H9 (cell line): ENCODE measurements at regions not wholly inside any gene's neighbourhood (a gene's known extent, or its start where the extent isn't known, plus 50 kb on each side); places are given as distances from the start of the nearest gene placed in this dataset.

Experiments
- DNase-seq: peaks from one replicate; pipeline ENCODE4 v3.0.0-alpha.2; 2017
- H2AFZ ChIP-seq: one replicate; pipeline ENCODE4 v1.6.1; 2013; ENCODE audit warnings: mild to moderate bottlenecking, low read length, control low read depth, moderate library complexity
- H2AK5ac ChIP-seq: 2 replicates; pipeline ENCODE4 v1.6.1; 2013; ENCODE audit warnings: low read length, control low read depth, mixed read lengths; ENCODE audit not compliant: insufficient read length
- H2BK120ac ChIP-seq: one replicate; pipeline ENCODE4 v1.6.1; 2013; ENCODE audit warnings: low read depth, mild to moderate bottlenecking, low read length, control low read depth, inconsistent platforms; ENCODE audit not compliant: poor library complexity, severe bottlenecking
- H2BK12ac ChIP-seq: 2 replicates; pipeline ENCODE4 v1.6.1; 2013; ENCODE audit warnings: low read length, control low read depth, mixed read lengths, low read depth; ENCODE audit not compliant: insufficient read length
- H2BK15ac ChIP-seq: 2 replicates; pipeline ENCODE4 v1.6.1; 2013; ENCODE audit warnings: low read depth, low read length, control low read depth
- H2BK20ac ChIP-seq: one replicate; pipeline ENCODE4 v1.6.1; 2013; ENCODE audit warnings: low read depth, mild to moderate bottlenecking, low read length, control low read depth, inconsistent platforms; ENCODE audit not compliant: poor library complexity, severe bottlenecking
- H2BK5ac ChIP-seq: 2 replicates; pipeline ENCODE4 v1.6.1; 2013; ENCODE audit warnings: low read length, control low read depth, mixed read lengths; ENCODE audit not compliant: insufficient read length
- H3K14ac ChIP-seq: 2 replicates; pipeline ENCODE4 v1.6.1; 2013; ENCODE audit warnings: low read length, control low read depth; ENCODE audit not compliant: insufficient read depth
- H3K18ac ChIP-seq: 2 replicates; pipeline ENCODE4 v1.6.1; 2013; ENCODE audit warnings: low read depth, mild to moderate bottlenecking, mixed read lengths, low read length, control low read depth; ENCODE audit not compliant: insufficient read length
- H3K23ac ChIP-seq: 2 replicates; pipeline ENCODE4 v1.6.1; 2013; ENCODE audit warnings: low read length, control low read depth, mixed read lengths, low read depth; ENCODE audit not compliant: insufficient read length
- H3K23me2 ChIP-seq: 2 replicates; pipeline ENCODE4 v1.6.1; 2013; ENCODE audit warnings: low read depth, mild to moderate bottlenecking, mixed read lengths, low read length, control low read depth; ENCODE audit not compliant: insufficient read length, poor library complexity, severe bottlenecking
- H3K27ac ChIP-seq: 2 replicates; pipeline ENCODE4 v1.5.1; 2013; ENCODE audit warnings: low read length, control low read depth, mixed read lengths, low read depth; ENCODE audit not compliant: insufficient read length
- H3K27me3 ChIP-seq: 2 replicates; pipeline ENCODE4 v1.6.1; 2013; ENCODE audit warnings: low read length, control low read depth, inconsistent platforms; ENCODE audit not compliant: insufficient read depth
- H3K4ac ChIP-seq: 2 replicates; pipeline ENCODE4 v1.6.1; 2013; ENCODE audit warnings: low read depth, mild to moderate bottlenecking, control low read depth, inconsistent platforms, low read length, moderate library complexity
- H3K4me1 ChIP-seq: 2 replicates; pipeline ENCODE4 v1.6.1; 2013; ENCODE audit warnings: low read length, control low read depth, inconsistent platforms; ENCODE audit not compliant: insufficient read depth
- H3K4me2 ChIP-seq: 2 replicates; pipeline ENCODE4 v1.6.1; 2013; ENCODE audit warnings: low read length, control low read depth, mixed read lengths; ENCODE audit not compliant: insufficient read length, insufficient read depth
- H3K56ac ChIP-seq: 2 replicates; pipeline ENCODE4 v1.6.1; 2013; ENCODE audit warnings: low read depth, mild to moderate bottlenecking, mixed read lengths, low read length, control low read depth; ENCODE audit not compliant: insufficient read length
- H3K79me1 ChIP-seq: 2 replicates; pipeline ENCODE4 v1.6.1; 2013; ENCODE audit warnings: low read depth, mild to moderate bottlenecking, moderate library complexity, low read length, control low read depth, inconsistent platforms; ENCODE audit not compliant: insufficient read depth, poor library complexity, severe bottlenecking
- H3K79me2 ChIP-seq: 2 replicates; pipeline ENCODE4 v1.6.1; 2013; ENCODE audit warnings: low read length, control low read depth, inconsistent platforms; ENCODE audit not compliant: insufficient read depth
- H3K9ac ChIP-seq: 2 replicates; pipeline ENCODE4 v1.6.1; 2013; ENCODE audit warnings: low read length, control low read depth, mixed read lengths; ENCODE audit not compliant: insufficient read length; ENCODE audit errors: extremely low read depth
- H3K9me3 ChIP-seq: one replicate; pipeline ENCODE4 v1.6.1; 2013; ENCODE audit warnings: low read depth, low read length, inconsistent platforms; ENCODE audit not compliant: control insufficient read depth
- H3T11ph ChIP-seq: one replicate; pipeline ENCODE4 v1.6.1; 2013; ENCODE audit warnings: mild to moderate bottlenecking, low read length, control low read depth, inconsistent platforms
- H4K20me1 ChIP-seq: one replicate; pipeline ENCODE4 v1.6.1; 2013; ENCODE audit not compliant: control insufficient read depth, insufficient read length, insufficient read depth
- H4K5ac ChIP-seq: 2 replicates; pipeline ENCODE4 v1.6.1; 2013; ENCODE audit warnings: low read depth, mild to moderate bottlenecking, mixed read lengths, low read length, control low read depth; ENCODE audit not compliant: insufficient read length
- H4K8ac ChIP-seq: replicated peaks from 2 replicates; pipeline ENCODE4 v1.6.1; 2013; ENCODE audit warnings: low read length, control low read depth, mixed read lengths, low read depth; ENCODE audit not compliant: insufficient read length
- H4K91ac ChIP-seq: 2 replicates; pipeline ENCODE4 v1.6.1; 2013; ENCODE audit warnings: low read depth, mild to moderate bottlenecking, moderate library complexity, mixed read lengths, low read length, control low read depth; ENCODE audit not compliant: insufficient read length
- H3K27ac Mint-ChIP-seq, 3 experiments: 2 replicates in 2 of 3; 3 replicates in 1 of 3; pipeline ENCODE4 v1.8.0; 2020 to 2021; ENCODE audit warnings: mixed read lengths in 3 of 3, mild to moderate bottlenecking in 1 of 3, moderate library complexity in 1 of 3
- H3K27me3 Mint-ChIP-seq: 2 replicates; pipeline ENCODE4 v1.8.0; 2021; ENCODE audit warnings: low read depth, mild to moderate bottlenecking, moderate library complexity, mixed read lengths
- H3K36me3 Mint-ChIP-seq, 3 experiments: 2 replicates in 2 of 3; 3 replicates in 1 of 3; pipeline ENCODE4 v1.8.0; 2020 to 2021; ENCODE audit warnings: low read depth in 3 of 3, mixed read lengths in 3 of 3; ENCODE audit not compliant: insufficient read depth in 1 of 3
- H3K4me1 Mint-ChIP-seq, 2 experiments: 2 replicates each; pipeline ENCODE4 v1.8.0; 2020; ENCODE audit warnings: mixed read lengths in 2 of 2
- H3K4me3 Mint-ChIP-seq, 2 experiments: 2 replicates in 1 of 2; 3 replicates in 1 of 2; pipeline ENCODE4 v1.8.0; 2020 to 2021; ENCODE audit warnings: mild to moderate bottlenecking in 2 of 2, mixed read lengths in 2 of 2, moderate library complexity in 1 of 2
- H3K9me3 Mint-ChIP-seq, 2 experiments: 2 replicates in 1 of 2; 3 replicates in 1 of 2; pipeline ENCODE4 v1.8.0; 2020; ENCODE audit warnings: mild to moderate bottlenecking in 2 of 2, mixed read lengths in 2 of 2, moderate library complexity in 1 of 2
- CTCF ChIP-seq: fragments of 200-600 bp; sonication (generic); conservative IDR thresholded peaks from 3 replicates; pipeline ENCODE4 v1.8.0; 2021; ENCODE audit warnings: antibody characterized with exemption, mild to moderate bottlenecking
- WGBS: extraction: QIAGEN DNeasy Blood & Tissue Kit; methylation state at CpG from one replicate; pipeline ENCODE4 v1.1.7; 2013; ENCODE audit warnings: missing lambda C conversion rate, low lambda C conversion rate, mixed read lengths; ENCODE audit not compliant: insufficient read length; ENCODE audit errors: extremely low coverage; 5-methylcytosine and 5-hydroxymethylcytosine counted together

- no peak overlapping the region for H4K91ac ChIP-seq
- H3K79me2 ChIP-seq = no peaks in the 10 kb centered on the region
- H2BK5ac ChIP-seq = no peak overlapping the region
- no peak overlapping the region for H3K4ac ChIP-seq
- no peak overlapping the region for H2BK15ac ChIP-seq
- H2BK20ac ChIP-seq = no peak overlapping the region
- H3K56ac ChIP-seq = no peak overlapping the region
- H2BK12ac ChIP-seq = no peak overlapping the region
- Mint-ChIP-seq H3K27me3 (no peaks in the 10 kb centered on the region), H3K36me3 (no peaks in the 10 kb centered on the region; a peak in 1 of 7 replicates), H3K4me1 (peaks cover 0 to 3% of the 10 kb centered on the region in 2 experiments; a peak in 2 of 4 replicates), H3K4me3 (no peak overlapping the region), H3K9me3 (no peaks in the 10 kb centered on the region), H3K27ac (no peak overlapping the region)
- H3K23me2 ChIP-seq = no peaks in the 10 kb centered on the region
- H4K20me1 ChIP-seq = no peaks in the 10 kb centered on the region
- H2AK5ac ChIP-seq = no peak overlapping the region
- no peak for DNase-seq
- no peaks in the 10 kb centered on the region for H3K4me1 ChIP-seq
- no peak overlapping the region for H4K5ac ChIP-seq
- H3K23ac ChIP-seq = no peak overlapping the region
- H4K8ac ChIP-seq = no peak overlapping the region
- no peaks in the 10 kb centered on the region for H3K27me3 ChIP-seq
- no peak overlapping the region for H2AFZ ChIP-seq
- TF ChIP-seq CTCF = no peak
- no peak overlapping the region for H3K18ac ChIP-seq
- H3K14ac ChIP-seq = no peak overlapping the region
- no peak overlapping the region for H3K4me2 ChIP-seq
- H3T11ph ChIP-seq = no peak overlapping the region
- no peaks in the 10 kb centered on the region for H3K9me3 ChIP-seq
- H2BK120ac ChIP-seq = no peak overlapping the region
- H3K9ac ChIP-seq = no peak overlapping the region
- WGBS = no CpG with 5 or more reads among the region's 1 CpG
- no peaks in the 10 kb centered on the region for H3K79me1 ChIP-seq
- H3K27ac ChIP-seq = no peak overlapping the region
Measured at GRCh38 chr12:103250487-103250886, 245.3 kb downstream of the C12orf42 start.
